ENCODE measurements at regions not wholly inside any gene's neighbourhood (a gene's known extent, or its start where the extent isn't known, plus 50 kb on each side); places are given as distances from the start of the nearest gene placed in this dataset.
A peak's percentile ranks its signal among the peaks of the same experiment; 100 is the strongest.

GRCh38 chr2:198659096-198659870 lies 798.5 kb downstream of the SATB2 start:
- Histone ChIP-seq H3K4me3 (ENCODE audit: insufficient read depth, low read length) (no peak overlapping the region), H3K27me3 (ENCODE audit: insufficient read depth, low read length) (no peaks in the 10 kb centered on the region), H3K79me2 (ENCODE audit: insufficient read depth, low read length) (no peaks in the 10 kb centered on the region), H4K20me1 (ENCODE audit: insufficient read depth, low read length) (no peaks in the 10 kb centered on the region), H2AFZ (ENCODE audit: low read length) (no peak overlapping the region), H3K36me3 (ENCODE audit: insufficient read depth, low read length) (no peaks in the 10 kb centered on the region), H3K4me2 (ENCODE audit: insufficient read depth, low read length) (no peak overlapping the region), H3K4me1 (ENCODE audit: insufficient read depth, low read length) (no peaks in the 10 kb centered on the region), H3K27ac (ENCODE audit: low read depth, low read length) (no peak overlapping the region), H3K9me3 (ENCODE audit: low read depth, low read length) (no peaks in the 10 kb centered on the region)
- TF ChIP-seq, protein P1, sequence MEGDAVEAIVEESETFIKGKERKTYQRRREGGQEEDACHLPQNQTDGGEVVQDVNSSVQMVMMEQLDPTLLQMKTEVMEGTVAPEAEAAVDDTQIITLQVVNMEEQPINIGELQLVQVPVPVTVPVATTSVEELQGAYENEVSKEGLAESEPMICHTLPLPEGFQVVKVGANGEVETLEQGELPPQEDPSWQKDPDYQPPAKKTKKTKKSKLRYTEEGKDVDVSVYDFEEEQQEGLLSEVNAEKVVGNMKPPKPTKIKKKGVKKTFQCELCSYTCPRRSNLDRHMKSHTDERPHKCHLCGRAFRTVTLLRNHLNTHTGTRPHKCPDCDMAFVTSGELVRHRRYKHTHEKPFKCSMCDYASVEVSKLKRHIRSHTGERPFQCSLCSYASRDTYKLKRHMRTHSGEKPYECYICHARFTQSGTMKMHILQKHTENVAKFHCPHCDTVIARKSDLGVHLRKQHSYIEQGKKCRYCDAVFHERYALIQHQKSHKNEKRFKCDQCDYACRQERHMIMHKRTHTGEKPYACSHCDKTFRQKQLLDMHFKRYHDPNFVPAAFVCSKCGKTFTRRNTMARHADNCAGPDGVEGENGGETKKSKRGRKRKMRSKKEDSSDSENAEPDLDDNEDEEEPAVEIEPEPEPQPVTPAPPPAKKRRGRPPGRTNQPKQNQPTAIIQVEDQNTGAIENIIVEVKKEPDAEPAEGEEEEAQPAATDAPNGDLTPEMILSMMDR (IDR thresholded peaks at IDR 0.05; ENCODE audit: extremely low read depth, low read depth, low read length), result no peak
- DNase-seq (ENCODE audit: insufficient read length, low spot score, missing footprints), result no peak

GRCh38 chr2:198657512-198658121 lies 800.1 kb downstream of the SATB2 start:
- H4K20me1 ChIP-seq (ENCODE audit: insufficient read depth, low read length), result no peaks in the 10 kb centered on the region
- H2AFZ ChIP-seq (ENCODE audit: low read length), result peak overlapping the region; percentile 62
- no peak overlapping the region for H3K4me3 ChIP-seq (ENCODE audit: insufficient read depth, low read length)
- H3K36me3 ChIP-seq (ENCODE audit: insufficient read depth, low read length), result no peaks in the 10 kb centered on the region
- H3K4me1 ChIP-seq (ENCODE audit: insufficient read depth, low read length), result no peaks in the 10 kb centered on the region
- no peaks in the 10 kb centered on the region for H3K27me3 ChIP-seq (ENCODE audit: insufficient read depth, low read length)
- TF ChIP-seq, protein P1 (IDR thresholded peaks at IDR 0.05; ENCODE audit: extremely low read depth, low read depth, low read length), result peak; percentile 65
- peak; percentile 71 for DNase-seq (ENCODE audit: insufficient read length, low spot score, missing footprints)
- no peak overlapping the region for H3K4me2 ChIP-seq (ENCODE audit: insufficient read depth, low read length)
- H3K9me3 ChIP-seq (ENCODE audit: low read depth, low read length), result no peaks in the 10 kb centered on the region
- H3K27ac ChIP-seq (ENCODE audit: low read depth, low read length), result no peak overlapping the region
- H3K79me2 ChIP-seq (ENCODE audit: insufficient read depth, low read length), result no peaks in the 10 kb centered on the region

DNA sequence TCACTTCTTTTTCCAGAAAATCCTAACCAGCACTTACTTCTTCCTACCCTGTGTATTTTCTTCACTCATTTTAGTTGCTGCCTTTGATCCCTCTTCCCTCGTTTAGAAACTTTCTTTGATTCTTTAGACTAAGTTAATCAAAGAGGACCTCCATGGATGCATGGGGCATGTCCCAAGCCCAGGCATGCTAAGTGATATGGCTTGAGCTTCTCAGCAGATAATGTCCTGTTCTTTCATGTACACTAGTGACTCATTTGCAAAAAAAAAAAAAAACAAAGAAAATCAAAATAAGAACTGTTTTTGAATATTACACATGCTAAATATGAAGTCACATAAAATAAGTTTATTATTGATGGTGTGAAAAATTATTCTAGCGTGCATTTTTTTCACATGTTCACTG lies 800.9 kb downstream of the SATB2 start:
- no peaks in the 10 kb centered on the region for H3K4me1 ChIP-seq (ENCODE audit: insufficient read depth, low read length)
- no peak overlapping the region for H3K4me2 ChIP-seq (ENCODE audit: insufficient read depth, low read length)
- H3K79me2 ChIP-seq (ENCODE audit: insufficient read depth, low read length), result no peaks in the 10 kb centered on the region
- TF ChIP-seq, protein P1 (IDR thresholded peaks at IDR 0.05; ENCODE audit: extremely low read depth, low read depth, low read length), result no peak
- H3K9me3 ChIP-seq (ENCODE audit: low read depth, low read length), result no peaks in the 10 kb centered on the region
- no peaks in the 10 kb centered on the region for H4K20me1 ChIP-seq (ENCODE audit: insufficient read depth, low read length)
- no peaks in the 10 kb centered on the region for H3K36me3 ChIP-seq (ENCODE audit: insufficient read depth, low read length)
- H2AFZ ChIP-seq (ENCODE audit: low read length), result no peak overlapping the region
- H3K4me3 ChIP-seq (ENCODE audit: insufficient read depth, low read length), result no peak overlapping the region
- H3K27me3 ChIP-seq (ENCODE audit: insufficient read depth, low read length), result no peaks in the 10 kb centered on the region
- no peak for DNase-seq (ENCODE audit: insufficient read length, low spot score, missing footprints)
- H3K27ac ChIP-seq (ENCODE audit: low read depth, low read length), result no peak overlapping the region

DNA sequence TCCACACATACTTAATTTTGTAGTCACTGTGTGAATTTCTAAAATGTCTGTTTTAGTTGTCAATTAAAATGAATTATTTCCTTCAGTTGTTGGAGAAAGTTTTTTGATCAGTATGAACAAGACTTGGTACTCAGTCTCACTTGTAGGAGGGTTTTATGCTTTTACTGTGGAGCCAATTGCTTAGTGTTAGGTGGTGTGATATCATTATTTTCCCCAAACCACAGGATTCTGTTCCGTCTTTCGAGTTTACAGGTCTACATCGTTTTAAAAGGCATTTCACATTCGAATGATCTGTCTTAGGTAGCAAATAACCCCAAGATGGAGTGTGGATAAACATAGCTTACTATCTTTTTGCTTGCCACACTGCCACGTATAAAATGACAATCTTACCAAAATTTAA lies 803.1 kb downstream of the SATB2 start:
- H2AFZ ChIP-seq (ENCODE audit: low read length), result no peak overlapping the region

More for the DNA sequence above, 803.1 kb downstream of the SATB2 start:
- Histone ChIP-seq H3K4me2 (ENCODE audit: insufficient read depth, low read length) (no peak overlapping the region), H3K4me1 (ENCODE audit: insufficient read depth, low read length) (no peaks in the 10 kb centered on the region), H3K79me2 (ENCODE audit: insufficient read depth, low read length) (no peaks in the 10 kb centered on the region), H4K20me1 (ENCODE audit: insufficient read depth, low read length) (no peaks in the 10 kb centered on the region), H3K36me3 (ENCODE audit: insufficient read depth, low read length) (no peaks in the 10 kb centered on the region), H3K27me3 (ENCODE audit: insufficient read depth, low read length) (no peaks in the 10 kb centered on the region), H3K9me3 (ENCODE audit: low read depth, low read length) (no peaks in the 10 kb centered on the region), H3K27ac (ENCODE audit: low read depth, low read length) (no peak overlapping the region), H3K4me3 (ENCODE audit: insufficient read depth, low read length) (no peak overlapping the region)
- TF ChIP-seq, protein P1 (IDR thresholded peaks at IDR 0.05; ENCODE audit: extremely low read depth, low read depth, low read length), result no peak
- no peak for DNase-seq (ENCODE audit: insufficient read length, low spot score, missing footprints)
